ENCODE measurements at regions not wholly inside any gene's neighbourhood (a gene's known extent, or its start where the extent isn't known, plus 50 kb on each side); places are given as distances from the start of the nearest gene placed in this dataset.

- H3K9ac ChIP-seq (ENCODE audit: low read length): peak overlapping the region; percentile 37
- no peaks in the 10 kb centered on the region for H3K36me3 ChIP-seq (ENCODE audit: control insufficient read depth, insufficient read depth, low read length)
- peak overlapping the region; percentile 22 for H3K4me2 ChIP-seq (ENCODE audit: low read length)
- peak; percentile 47 for DNase-seq
- peak overlapping the region; percentile 90 for H3K56ac ChIP-seq (ENCODE audit: low read length)
- H2BK5ac ChIP-seq (ENCODE audit: low read length): no peak overlapping the region
- H2BK15ac ChIP-seq (replicated peaks; ENCODE audit: low read depth): no peak overlapping the region
- no peak overlapping the region for H3K4me3 ChIP-seq (ENCODE audit: low read length)
- H3K27me3 ChIP-seq (ENCODE audit: insufficient read depth, low read length, poor library complexity): no peaks in the 10 kb centered on the region
- no peaks in the 10 kb centered on the region for H3K79me1 ChIP-seq (ENCODE audit: low read length)
- peak overlapping the region; percentile 71 for H3K18ac ChIP-seq (ENCODE audit: low read length)
- no peak overlapping the region for H3K23ac ChIP-seq (ENCODE audit: low read length)
- H4K8ac ChIP-seq (ENCODE audit: low read depth, low read length): no peak overlapping the region
- no peak overlapping the region for H2BK120ac ChIP-seq (ENCODE audit: low read depth, low read length)
- no peaks in the 10 kb centered on the region for H3K79me2 ChIP-seq (ENCODE audit: control insufficient read depth, insufficient read depth, low read length)
- no peak overlapping the region for H3K27ac ChIP-seq (ENCODE audit: low read depth, low read length)
- H2AK5ac ChIP-seq (ENCODE audit: low read length): peak overlapping the region; percentile 65
- no peak overlapping the region for H4K5ac ChIP-seq (ENCODE audit: low read length)
- no CpG with 5 or more reads among the region's 8 CpGs for WGBS (ENCODE audit: extremely low coverage, insufficient coverage, low lambda C conversion rate)
- H3K4ac ChIP-seq (ENCODE audit: low read depth, low read length): no peak overlapping the region
- H3K4me1 ChIP-seq (ENCODE audit: control insufficient read depth, low read depth, low read length): no peaks in the 10 kb centered on the region
These were observed 70.8 kb upstream of the SLC1A4 start for GRCh38 chr2:64918220-64918886.

- no peak overlapping the region for H3K9ac ChIP-seq (ENCODE audit: low read length)
These were observed 69.9 kb upstream of the SLC1A4 start for GRCh38 chr2:64919261-64919660.

GRCh38 chr2:64922482-64923384 lies 66.5 kb upstream of the SLC1A4 start:
- H3K4me2 ChIP-seq (ENCODE audit: low read length): no peak overlapping the region
- no peak overlapping the region for H3K27ac ChIP-seq (ENCODE audit: low read depth, low read length)
- no peaks in the 10 kb centered on the region for H3K36me3 ChIP-seq (ENCODE audit: control insufficient read depth, insufficient read depth, low read length)
- no peaks in the 10 kb centered on the region for H3K27me3 ChIP-seq (ENCODE audit: insufficient read depth, low read length, poor library complexity)
- no peaks in the 10 kb centered on the region for H3K79me1 ChIP-seq (ENCODE audit: low read length)
- peak; percentile 48 for DNase-seq
- H3K18ac ChIP-seq (ENCODE audit: low read length): no peak overlapping the region
- H3K79me2 ChIP-seq (ENCODE audit: control insufficient read depth, insufficient read depth, low read length): no peaks in the 10 kb centered on the region
- H2AK5ac ChIP-seq (ENCODE audit: low read length): no peak overlapping the region
- H3K9ac ChIP-seq (ENCODE audit: low read length): no peak overlapping the region
- no peak overlapping the region for H2BK15ac ChIP-seq (replicated peaks; ENCODE audit: low read depth)
- no CpG with 5 or more reads among the region's 14 CpGs for WGBS (ENCODE audit: extremely low coverage, insufficient coverage, low lambda C conversion rate)
- H3K4me3 ChIP-seq (ENCODE audit: low read length): no peak overlapping the region
- H2BK120ac ChIP-seq (ENCODE audit: low read depth, low read length): no peak overlapping the region
- no peak overlapping the region for H3K4ac ChIP-seq (ENCODE audit: low read depth, low read length)
- no peak overlapping the region for H3K56ac ChIP-seq (ENCODE audit: low read length)
- no peak overlapping the region for H2BK5ac ChIP-seq (ENCODE audit: low read length)
- H4K8ac ChIP-seq (ENCODE audit: low read depth, low read length): no peak overlapping the region
- no peak overlapping the region for H4K5ac ChIP-seq (ENCODE audit: low read length)
- no peak overlapping the region for H3K23ac ChIP-seq (ENCODE audit: low read length)
- no peaks in the 10 kb centered on the region for H3K4me1 ChIP-seq (ENCODE audit: control insufficient read depth, low read depth, low read length)

More at GRCh38 chr2:64919261-64919660, 69.9 kb upstream of the SLC1A4 start:
- H3K18ac ChIP-seq (ENCODE audit: low read length): no peak overlapping the region
- DNase-seq: no peak
- H3K56ac ChIP-seq (ENCODE audit: low read length): no peak overlapping the region
- no peak overlapping the region for H3K27ac ChIP-seq (ENCODE audit: low read depth, low read length)
- H3K4me2 ChIP-seq (ENCODE audit: low read length): no peak overlapping the region
- no peak overlapping the region for H2BK15ac ChIP-seq (replicated peaks; ENCODE audit: low read depth)
- no peak overlapping the region for H4K5ac ChIP-seq (ENCODE audit: low read length)
- H3K23ac ChIP-seq (ENCODE audit: low read length): no peak overlapping the region
- no peaks in the 10 kb centered on the region for H3K4me1 ChIP-seq (ENCODE audit: control insufficient read depth, low read depth, low read length)
- H3K79me2 ChIP-seq (ENCODE audit: control insufficient read depth, insufficient read depth, low read length): no peaks in the 10 kb centered on the region
- no CpG with 5 or more reads among the region's 2 CpGs for WGBS (ENCODE audit: extremely low coverage, insufficient coverage, low lambda C conversion rate)
- H4K8ac ChIP-seq (ENCODE audit: low read depth, low read length): no peak overlapping the region
- H3K4ac ChIP-seq (ENCODE audit: low read depth, low read length): no peak overlapping the region
- H2BK5ac ChIP-seq (ENCODE audit: low read length): no peak overlapping the region
- no peak overlapping the region for H2AK5ac ChIP-seq (ENCODE audit: low read length)
- no peaks in the 10 kb centered on the region for H3K79me1 ChIP-seq (ENCODE audit: low read length)
- no peak overlapping the region for H2BK120ac ChIP-seq (ENCODE audit: low read depth, low read length)
- H3K4me3 ChIP-seq (ENCODE audit: low read length): no peak overlapping the region
- H3K27me3 ChIP-seq (ENCODE audit: insufficient read depth, low read length, poor library complexity): no peaks in the 10 kb centered on the region
- H3K36me3 ChIP-seq (ENCODE audit: control insufficient read depth, insufficient read depth, low read length): no peaks in the 10 kb centered on the region

- Histone ChIP-seq H3K4ac (ENCODE audit: low read depth, low read length) (no peak overlapping the region), H2BK120ac (ENCODE audit: low read depth, low read length) (no peak overlapping the region), H2AK5ac (ENCODE audit: low read length) (no peak overlapping the region)
These were observed 65.9 kb upstream of the SLC1A4 start for GRCh38 chr2:64923385-64923710.

GRCh38 chr2:64924170-64924934 lies 64.8 kb upstream of the SLC1A4 start:
- Histone ChIP-seq H4K5ac (ENCODE audit: low read length) (no peak overlapping the region), H4K8ac (ENCODE audit: low read depth, low read length) (no peak overlapping the region), H3K18ac (ENCODE audit: low read length) (no peak overlapping the region), H3K4ac (ENCODE audit: low read depth, low read length) (no peak overlapping the region), H2BK5ac (ENCODE audit: low read length) (no peak overlapping the region), H3K79me2 (ENCODE audit: control insufficient read depth, insufficient read depth, low read length) (no peaks in the 10 kb centered on the region), H3K4me2 (ENCODE audit: low read length) (no peak overlapping the region), H2BK15ac (replicated peaks; ENCODE audit: low read depth) (no peak overlapping the region), H3K4me1 (ENCODE audit: control insufficient read depth, low read depth, low read length) (no peaks in the 10 kb centered on the region), H3K23ac (ENCODE audit: low read length) (no peak overlapping the region), H3K79me1 (ENCODE audit: low read length) (no peaks in the 10 kb centered on the region), H3K27me3 (ENCODE audit: insufficient read depth, low read length, poor library complexity) (no peaks in the 10 kb centered on the region), H2BK120ac (ENCODE audit: low read depth, low read length) (no peak overlapping the region), H3K56ac (ENCODE audit: low read length) (no peak overlapping the region), H3K36me3 (ENCODE audit: control insufficient read depth, insufficient read depth, low read length) (no peaks in the 10 kb centered on the region), H3K9ac (ENCODE audit: low read length) (no peak overlapping the region), H2AK5ac (ENCODE audit: low read length) (no peak overlapping the region), H3K4me3 (ENCODE audit: low read length) (no peak overlapping the region), H3K27ac (ENCODE audit: low read depth, low read length) (no peak overlapping the region)
- no CpG with 5 or more reads among the region's 6 CpGs for WGBS (ENCODE audit: extremely low coverage, insufficient coverage, low lambda C conversion rate)
- no peak for DNase-seq

More at GRCh38 chr2:64923385-64923710, 65.9 kb upstream of the SLC1A4 start:
- DNase-seq: no peak
- H3K4me3 ChIP-seq (ENCODE audit: low read length): no peak overlapping the region
- no peaks in the 10 kb centered on the region for H3K4me1 ChIP-seq (ENCODE audit: control insufficient read depth, low read depth, low read length)
- no peak overlapping the region for H3K4me2 ChIP-seq (ENCODE audit: low read length)
- H2BK15ac ChIP-seq (replicated peaks; ENCODE audit: low read depth): no peak overlapping the region
- H3K27ac ChIP-seq (ENCODE audit: low read depth, low read length): no peak overlapping the region
- no peak overlapping the region for H4K8ac ChIP-seq (ENCODE audit: low read depth, low read length)
- H3K18ac ChIP-seq (ENCODE audit: low read length): no peak overlapping the region
- H3K79me1 ChIP-seq (ENCODE audit: low read length): no peaks in the 10 kb centered on the region
- whole genome bisulfite sequencing (ENCODE audit: extremely low coverage, insufficient coverage, low lambda C conversion rate): no CpG with 5 or more reads among the region's 2 CpGs
- H3K9ac ChIP-seq (ENCODE audit: low read length): no peak overlapping the region
- H3K27me3 ChIP-seq (ENCODE audit: insufficient read depth, low read length, poor library complexity): no peaks in the 10 kb centered on the region
- no peak overlapping the region for H3K56ac ChIP-seq (ENCODE audit: low read length)
- no peak overlapping the region for H3K23ac ChIP-seq (ENCODE audit: low read length)
- no peaks in the 10 kb centered on the region for H3K36me3 ChIP-seq (ENCODE audit: control insufficient read depth, insufficient read depth, low read length)
- no peak overlapping the region for H4K5ac ChIP-seq (ENCODE audit: low read length)
- no peaks in the 10 kb centered on the region for H3K79me2 ChIP-seq (ENCODE audit: control insufficient read depth, insufficient read depth, low read length)
- H2BK5ac ChIP-seq (ENCODE audit: low read length): no peak overlapping the region

All from mesendoderm (in vitro differentiated cells).